HG03025 (cell line): ENCODE measurements at regions not wholly inside any gene's neighbourhood (a gene's known extent, or its start where the extent isn't known, plus 50 kb on each side); places are given as distances from the start of the nearest gene placed in this dataset.
"Not testable (repeated sequence)": the region's sequence is repeated elsewhere in the genome, so short reads cannot be mapped to it uniquely, and the experiment has no call there.

Experiments
- ATAC-seq: cut with Tn5 transposase; IDR thresholded peaks from one replicate; pipeline ENCODE4 v1.9.1; 2021; ENCODE audit warnings: mild to moderate bottlenecking, moderate library complexity; ENCODE audit not compliant: unreplicated experiment, low FRiP score

DNA sequence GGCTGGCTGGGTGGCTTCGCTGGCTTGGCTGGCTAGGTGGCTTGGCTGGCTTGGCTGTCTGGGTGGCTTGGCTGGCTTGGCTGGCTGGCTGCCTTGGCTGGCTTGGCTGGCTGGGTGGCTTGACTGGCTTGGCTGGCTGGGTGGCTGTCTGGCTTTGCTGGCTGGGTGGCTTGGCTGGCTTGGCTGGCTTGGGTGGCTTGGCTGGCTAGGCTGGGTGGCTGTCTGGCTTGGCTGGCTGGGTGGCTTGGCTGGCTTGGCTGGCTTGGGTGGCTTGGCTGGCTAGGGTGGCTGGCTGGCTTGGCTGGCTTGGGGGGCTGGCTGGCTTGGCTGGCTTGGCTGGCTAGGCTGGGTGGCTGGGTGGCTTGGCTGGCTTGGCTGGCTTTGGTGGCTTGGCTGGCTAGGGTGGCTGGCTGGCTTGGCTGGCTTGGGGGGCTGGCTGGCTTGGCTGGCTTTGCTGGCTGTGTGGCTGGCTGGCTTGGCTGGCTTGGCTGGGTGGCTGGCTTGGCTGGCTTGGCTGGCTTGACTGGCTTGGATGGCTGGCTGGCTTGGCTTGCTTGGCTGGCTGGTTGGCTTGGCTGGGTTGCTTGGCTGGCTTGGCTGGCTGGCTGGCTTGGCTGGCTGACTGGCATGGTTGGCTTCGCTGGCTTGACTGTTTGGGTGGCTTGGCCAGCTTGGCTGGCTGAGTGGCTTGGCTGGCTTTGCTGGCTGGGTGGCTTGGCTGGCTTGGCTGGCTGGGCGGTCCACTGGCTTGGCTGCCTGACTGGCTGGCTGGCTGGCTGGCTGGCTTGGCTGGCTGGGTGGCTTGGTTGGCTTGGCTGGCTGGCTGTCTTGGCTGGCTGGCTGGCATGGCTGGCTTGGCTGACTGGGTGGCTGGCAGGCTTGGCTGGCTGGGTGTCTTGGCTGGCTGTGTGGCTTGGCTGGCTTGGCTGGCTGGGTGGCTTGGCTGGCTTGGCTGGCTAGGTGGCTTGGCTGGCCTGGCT, 436.3 kb downstream of the GOLGA6L6 start:
- not testable (repeated sequence) for ATAC-seq

- ATAC-seq, result not testable (repeated sequence)
Observed at GRCh38 chr15:20104551-20104950, 437.0 kb downstream of the GOLGA6L6 start.

DNA sequence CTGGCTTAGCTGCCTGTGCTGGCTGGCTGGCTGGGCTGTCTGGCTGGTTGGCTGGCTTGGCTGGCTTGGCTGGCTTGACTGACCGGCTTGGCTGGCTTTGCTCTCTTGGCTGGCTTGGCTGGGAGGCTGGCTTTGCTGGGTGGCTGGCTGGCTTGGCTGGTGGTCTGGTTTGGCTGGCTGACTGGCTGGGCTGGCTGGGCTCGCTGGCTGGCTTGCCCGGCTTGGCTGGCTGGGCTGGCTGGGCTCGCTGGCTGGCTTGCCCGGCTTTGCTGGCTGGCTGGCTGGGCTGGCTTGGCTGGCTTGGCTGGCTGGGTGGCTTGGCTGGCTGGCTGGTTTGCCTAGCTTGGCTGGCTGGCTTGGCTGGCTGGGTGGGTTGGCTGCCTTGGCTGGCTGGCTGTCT, 438.7 kb downstream of the GOLGA6L6 start:
- not testable (repeated sequence) for ATAC-seq

GRCh38 chr15:20102209-20102608, 439.4 kb downstream of the GOLGA6L6 start:
- not testable (repeated sequence) for ATAC-seq

GRCh38 chr15:20101281-20101680, 440.3 kb downstream of the GOLGA6L6 start:
- not testable (repeated sequence) for ATAC-seq

- ATAC-seq, result not testable (repeated sequence)
Observed at GRCh38 chr15:20100604-20101270, 440.9 kb downstream of the GOLGA6L6 start.

- not testable (repeated sequence) for ATAC-seq
Observed at GRCh38 chr15:20095699-20096303, 445.8 kb downstream of the GOLGA6L6 start.

DNA sequence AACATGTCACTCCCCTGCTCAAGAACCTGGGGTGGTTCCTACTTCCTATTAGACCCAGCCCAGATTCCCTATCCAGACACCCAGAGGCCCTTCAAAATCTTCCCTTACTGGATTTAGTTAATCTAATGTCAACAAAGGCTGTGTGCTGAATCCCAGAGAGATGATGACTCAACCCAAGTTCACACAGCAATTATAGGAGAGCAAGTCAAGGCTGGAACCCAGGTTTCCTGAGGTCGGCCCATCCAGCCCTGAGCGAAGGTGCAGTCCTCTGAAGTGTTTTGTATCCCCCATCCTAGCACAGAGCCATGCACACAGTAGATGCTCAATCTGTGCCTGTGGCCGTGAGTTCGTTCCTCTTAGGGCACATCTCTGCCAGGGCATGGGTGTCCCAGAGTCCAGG, 452.1 kb downstream of the GOLGA6L6 start:
- ATAC-seq, result not testable (repeated sequence)

- ATAC-seq, result not testable (repeated sequence)
Observed at GRCh38 chr15:20084026-20084425, 457.6 kb downstream of the GOLGA6L6 start.

GRCh38 chr15:20074082-20074481, 467.5 kb downstream of the GOLGA6L6 start:
- ATAC-seq, result not testable (repeated sequence)

GRCh38 chr15:20069043-20069442, 472.6 kb downstream of the GOLGA6L6 start:
- ATAC-seq, result not testable (repeated sequence)

- ATAC-seq, result not testable (repeated sequence)
Observed at GRCh38 chr15:20066173-20066572, 475.4 kb downstream of the GOLGA6L6 start.

GRCh38 chr15:20065508-20065907, 476.1 kb downstream of the GOLGA6L6 start:
- ATAC-seq, result not testable (repeated sequence)

- not testable (repeated sequence) for ATAC-seq
Observed at GRCh38 chr15:20063167-20063566, 478.4 kb downstream of the GOLGA6L6 start.

DNA sequence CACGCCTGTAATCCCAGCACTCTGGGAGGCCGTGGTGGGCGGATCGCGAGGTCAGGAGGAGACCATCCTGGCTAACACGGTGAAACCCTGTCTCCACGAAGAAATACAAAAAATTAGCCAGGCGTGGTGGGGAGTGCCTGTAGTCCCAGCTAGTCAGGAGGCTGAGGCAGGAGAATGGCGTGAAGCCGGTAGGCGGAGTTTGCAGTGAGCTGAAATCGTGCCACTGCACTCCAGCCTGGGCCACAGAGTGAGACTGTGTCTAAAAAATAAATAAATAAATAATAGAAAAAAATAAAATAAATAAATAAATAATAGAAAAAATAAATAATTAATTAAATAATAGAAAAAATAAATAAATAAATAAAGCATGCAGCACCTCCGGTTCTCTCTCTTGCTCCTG, 480.8 kb downstream of the GOLGA6L6 start:
- not testable (repeated sequence) for ATAC-seq

GRCh38 chr15:20056871-20057270, 484.7 kb downstream of the GOLGA6L6 start:
- ATAC-seq, result not testable (repeated sequence)

- not testable (repeated sequence) for ATAC-seq
Observed at GRCh38 chr15:20055921-20056320, 485.7 kb downstream of the GOLGA6L6 start.

DNA sequence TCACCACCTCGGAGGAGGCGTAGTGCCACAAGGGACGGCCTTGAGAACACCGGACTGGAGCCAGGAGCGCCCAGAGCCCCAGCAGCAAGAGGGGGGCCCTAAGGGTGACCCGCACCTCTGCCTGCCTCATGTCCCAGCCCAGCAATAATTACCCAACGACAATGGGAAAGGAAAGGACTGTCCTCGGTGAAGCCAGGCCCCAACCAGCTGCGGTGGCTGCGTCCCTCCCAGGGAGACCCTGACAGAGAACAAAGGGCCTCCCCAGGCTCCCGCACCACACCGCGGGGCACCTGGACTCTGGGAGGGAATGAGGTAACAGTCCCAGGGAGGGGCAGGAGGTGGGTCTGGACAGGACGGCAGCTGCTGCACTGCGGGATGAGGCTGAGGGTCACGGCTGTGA, 493.4 kb downstream of the GOLGA6L6 start:
- ATAC-seq, result not testable (repeated sequence)

DNA sequence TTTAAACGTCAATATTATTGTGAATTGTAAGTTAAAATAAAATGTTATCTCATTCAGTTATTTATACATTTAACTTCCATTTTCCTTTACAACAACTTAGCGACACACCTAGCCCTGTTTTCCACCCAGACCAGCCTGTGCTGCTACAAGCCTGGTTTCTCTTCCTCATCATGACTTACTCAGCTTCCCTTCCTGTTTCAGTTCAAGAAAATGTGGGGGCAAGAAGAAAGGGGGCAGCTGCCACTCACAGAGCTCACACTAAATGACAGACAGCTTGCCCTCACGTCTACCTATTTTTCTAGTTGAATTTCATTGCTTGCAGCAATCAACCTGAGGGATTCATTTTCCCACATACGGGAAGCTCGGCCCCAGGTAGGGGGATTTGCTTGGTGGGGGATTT, 496.4 kb downstream of the GOLGA6L6 start:
- not testable (repeated sequence) for ATAC-seq

GRCh38 chr15:20040691-20041090, 500.9 kb downstream of the GOLGA6L6 start:
- not testable (repeated sequence) for ATAC-seq

DNA sequence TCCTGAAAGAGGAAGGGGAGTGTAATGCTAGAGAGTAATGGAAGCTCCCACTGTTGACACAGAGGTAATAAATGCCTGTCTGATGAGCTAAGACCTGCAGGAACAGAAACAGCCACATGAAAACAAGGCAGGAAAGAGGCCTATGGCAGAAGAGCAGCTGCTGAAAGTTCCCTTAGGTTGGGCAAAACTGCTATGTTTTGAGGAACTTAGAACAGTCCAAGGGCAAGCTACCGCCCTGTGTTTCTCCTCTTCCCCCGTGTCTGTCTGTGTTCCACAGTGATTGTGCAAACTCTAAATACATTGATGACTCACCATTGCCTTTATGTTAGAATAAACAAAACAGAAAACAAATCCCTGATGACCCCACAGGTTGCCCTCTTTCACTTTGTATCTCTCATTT, 516.6 kb downstream of the GOLGA6L6 start:
- not testable (repeated sequence) for ATAC-seq
